K562 (cell line): ENCODE measurements at regions not wholly inside any gene's neighbourhood (a gene's known extent, or its start where the extent isn't known, plus 50 kb on each side); places are given as distances from the start of the nearest gene placed in this dataset.

ENCODE experiments used
- ATAC-seq: fragments of 200-7000 bp; cut with Tn5 transposase; 3 replicates; pipeline ENCODE4 v1.9.1; 2020; ENCODE audit warnings: moderate library complexity
- BruUV-seq: library from RNA; stranded (reverse); fragments of 400-500 nt; replicated peaks from 2 replicates; lab custom pipeline; 2021; lab: Mats Ljungman, UMichigan
- CTCF ChIA-PET: fragments of 300-600 bp; formaldehyde crosslinking; extraction: SDS; loops from one replicate; lab custom pipeline; 2021; ENCODE audit warnings: low intra/inter-chr PET ratio; lab: Yijun Ruan, JAX
- POLR2A ChIA-PET: fragments of 300-600, 350-650 bp; sonication (Branson Sonifier 250); formaldehyde crosslinking; extraction: SDS; loops from one replicate; lab custom pipeline; 2021; ENCODE audit warnings: antibody characterized with exemption, inconsistent platforms; lab: Yijun Ruan, JAX
- DNase-seq, 4 experiments: peaks; one replicate each; pipeline versions ENCODE4 v3.0.0 to v3.0.0-alpha.2; 2011 to 2018; ENCODE audit warnings: low spot score in 3 of 4, mixed read lengths in 3 of 4; ENCODE audit errors: extremely low read depth in 1 of 4
- FAIRE-seq: peaks from 2 replicates; lab custom pipeline; 2011; peaks lifted over from hg19 to GRCh38; lab: Jason Lieb, UNC
- H2AFZ ChIP-seq: 2 replicates; pipeline ENCODE4 v1.6.0; 2011; ENCODE audit warnings: low read depth, low read length, control low read depth, inconsistent platforms
- H3K27ac ChIP-seq: fragments of 200-600 bp; 3 replicates; pipeline ENCODE4 v1.8.0; 2011; ENCODE audit warnings: low read depth, mild to moderate bottlenecking, control low read depth, inconsistent platforms, low read length, moderate library complexity, mixed read lengths; ENCODE audit errors: extremely low read depth
- H3K27me3 ChIP-seq, 2 experiments: fragments of 300-600 bp in 1 of 2; 2 replicates in 1 of 2; 3 replicates in 1 of 2; pipeline versions ENCODE4 v1.6.0 to v1.8.0; 2011; ENCODE audit warnings: inconsistent platforms in 2 of 2, low read length in 2 of 2, mild to moderate bottlenecking in 1 of 2, mixed read lengths in 1 of 2, moderate library complexity in 1 of 2; ENCODE audit not compliant: control insufficient read depth in 2 of 2, insufficient read depth in 2 of 2
- H3K36me3 ChIP-seq: fragments of 300-600 bp; 3 replicates; pipeline ENCODE4 v1.8.0; 2011; ENCODE audit warnings: mild to moderate bottlenecking, low read length, inconsistent platforms; ENCODE audit not compliant: control insufficient read depth, insufficient read depth
- H3K4me1 ChIP-seq, 2 experiments: fragments of 200-600 bp in 1 of 2; replicated peaks in 1 of 2; 2 replicates in 1 of 2; 3 replicates in 1 of 2; pipeline versions ENCODE4 v1.5.1 to v1.8.0; 2011; ENCODE audit warnings: inconsistent platforms in 2 of 2, low read length in 2 of 2, mild to moderate bottlenecking in 1 of 2, mixed read lengths in 1 of 2, moderate library complexity in 1 of 2; ENCODE audit not compliant: control insufficient read depth in 2 of 2, insufficient read depth in 2 of 2
- H3K4me2 ChIP-seq: 2 replicates; pipeline ENCODE4 v1.6.1; 2011; ENCODE audit warnings: low read length, control low read depth, inconsistent platforms, mixed read lengths; ENCODE audit not compliant: insufficient read depth
- H3K4me3 ChIP-seq: fragments of 200-600 bp; sonication (generic), shearing (Covaris generic); 2 replicates; pipeline ENCODE4 v1.5.1; 2016; ENCODE audit warnings: control low read depth, inconsistent platforms
- H3K79me2 ChIP-seq: fragments of 200-600 bp; 3 replicates; pipeline ENCODE4 v1.8.0; 2011; ENCODE audit warnings: low read length, inconsistent platforms; ENCODE audit not compliant: control insufficient read depth, insufficient read depth
- H3K9ac ChIP-seq, 2 experiments: 2 replicates each; pipeline versions ENCODE4 v1.6.0 to v1.6.1; 2011; ENCODE audit warnings: low read depth in 2 of 2, low read length in 2 of 2, control low read depth in 1 of 2, inconsistent platforms in 1 of 2, mild to moderate bottlenecking in 1 of 2, mixed read lengths in 1 of 2; ENCODE audit not compliant: insufficient read depth in 1 of 2
- H3K9me1 ChIP-seq: one replicate; pipeline ENCODE4 v1.6.0; 2011; ENCODE audit warnings: inconsistent platforms, mild to moderate bottlenecking, low read length, moderate library complexity; ENCODE audit not compliant: control insufficient read depth, insufficient read depth
- H3K9me3 ChIP-seq: replicated peaks from 2 replicates; pipeline ENCODE4 v1.5.1; 2011; ENCODE audit warnings: low read depth, low read length, inconsistent platforms; ENCODE audit not compliant: control insufficient read depth, insufficient read depth
- H4K20me1 ChIP-seq: replicated peaks from 2 replicates; pipeline ENCODE4 v1.6.1; 2011; ENCODE audit warnings: low read length, inconsistent platforms, mixed read lengths; ENCODE audit not compliant: control insufficient read depth, insufficient read depth
- HNRNPK ChIP-seq: fragments of 200-400 bp; formaldehyde crosslinking; IDR thresholded peaks from one replicate; pipeline ENCODE4 v1.6.1; 2018; ENCODE audit warnings: mild to moderate bottlenecking, low read depth, low read length; ENCODE audit not compliant: poor library complexity, severe bottlenecking
- NCOA6 ChIP-seq: fragments of 450-650 bp; IDR thresholded peaks from 2 replicates; pipeline ENCODE4 v1.6.1; 2017; ENCODE audit warnings: mild to moderate bottlenecking
- NR3C1 ChIP-seq: sonication (generic); formaldehyde crosslinking; IDR thresholded peaks from 2 replicates; pipeline ENCODE4 v1.8.1; 2022; ENCODE audit warnings: missing genetic modification reagents
- TAF7 ChIP-seq: fragments of 450-650 bp; IDR thresholded peaks from 2 replicates; pipeline ENCODE4 v1.6.1; 2016; ENCODE audit warnings: missing genetic modification characterization, missing compliant biosample characterization
- WGBS: fragments of 100-300 bp; shearing (Covaris generic); methylation state at CpG from one replicate; pipeline ENCODE4 v1.1.6; 2016; ENCODE audit warnings: low coverage, mixed read lengths; ENCODE audit not compliant: insufficient coverage; ENCODE audit errors: missing lambda C conversion rate; 5-methylcytosine and 5-hydroxymethylcytosine counted together
- in situ Hi-C: fragments of 300-500 bp; cut with MboI; formaldehyde crosslinking; loops from 4 replicates; pipeline ENCODE4 v1.15.0; 2018; ENCODE audit warnings: inconsistent platforms, mixed read lengths
- intact Hi-C: fragments of 100-400 bp; cut with micrococcal nuclease; formaldehyde crosslinking; loops from 2 replicates; pipeline ENCODE4 v1.14.2; 2022
- TF ChIP-seq, protein P1 (sequence below): fragments of 250-450 bp; sonication (Bioruptor Pico); IDR thresholded peaks from 2 replicates; pipeline ENCODE4 v1.4.0; 2020; ENCODE audit warnings: mild to moderate bottlenecking, moderate library complexity, borderline replicate concordance
- TF ChIP-seq, protein P2 (sequence below): fragments of 250-450 bp; sonication (Bioruptor Pico); IDR thresholded peaks from 2 replicates; pipeline ENCODE4 v1.9.0; 2021; ENCODE audit warnings: mild to moderate bottlenecking
- TF ChIP-seq, protein P3 (sequence below), 2 experiments: fragments of 450-650 bp in 1 of 2; sonication (generic) in 1 of 2; formaldehyde crosslinking in 1 of 2; IDR thresholded peaks; 2 replicates each; pipeline versions ENCODE4 v1.7.1 to v1.9.0; 2016 to 2022; ENCODE audit warnings: inconsistent platforms in 1 of 2, mild to moderate bottlenecking in 1 of 2, missing genetic modification reagents in 1 of 2

DNA sequence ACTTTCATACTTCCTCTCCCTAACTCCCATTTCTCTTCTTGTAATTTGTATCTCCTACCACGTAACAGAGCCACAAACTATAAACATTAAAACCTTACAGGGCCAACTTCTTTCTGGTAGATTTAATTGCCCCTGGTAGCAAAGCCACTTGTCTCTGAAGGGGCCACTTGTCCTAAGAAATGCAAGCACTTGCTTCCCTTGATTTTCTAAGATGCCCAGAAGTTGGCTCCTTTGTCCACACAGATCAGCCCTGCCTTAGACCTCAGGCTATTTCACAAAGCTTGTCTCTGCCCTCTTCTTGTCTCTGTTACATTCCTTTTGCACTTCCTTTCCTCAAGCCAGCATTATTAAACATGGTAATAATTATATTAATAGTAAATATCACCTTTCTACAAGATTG lies 80.6 kb upstream of the CXXC4 start:
- ATAC-seq (no peak), FAIRE-seq (no peak), DNase-seq (no peak)
- intact Hi-C loops (no loop called here), in situ Hi-C loops (no loop called here)
- Histone ChIP-seq H3K27me3 (no peaks in the 10 kb centered on the region), H3K27ac (no peak overlapping the region), H3K4me3 (no peak overlapping the region), H3K9ac (no peak overlapping the region), H4K20me1 (no peaks in the 10 kb centered on the region), H3K36me3 (no peaks in the 10 kb centered on the region), H3K79me2 (no peaks in the 10 kb centered on the region), H3K9me1 (no peaks in the 10 kb centered on the region), H3K4me1 (no peaks in the 10 kb centered on the region), H3K9me3 (no peaks in the 10 kb centered on the region), H3K4me2 (no peak overlapping the region), H2AFZ (no peak overlapping the region)
- 0% methylated on average over 1 of the region's 1 CpG for WGBS
- ChIA-PET POLR2A (no interaction called here), CTCF (no interaction called here)
- no TSS peak for BruUV-seq
- TF ChIP-seq NR3C1 (no peak), HNRNPK (no peak), NCOA6 (no peak), TAF7 (tag) (no peak)
- TF ChIP-seq, protein P1, sequence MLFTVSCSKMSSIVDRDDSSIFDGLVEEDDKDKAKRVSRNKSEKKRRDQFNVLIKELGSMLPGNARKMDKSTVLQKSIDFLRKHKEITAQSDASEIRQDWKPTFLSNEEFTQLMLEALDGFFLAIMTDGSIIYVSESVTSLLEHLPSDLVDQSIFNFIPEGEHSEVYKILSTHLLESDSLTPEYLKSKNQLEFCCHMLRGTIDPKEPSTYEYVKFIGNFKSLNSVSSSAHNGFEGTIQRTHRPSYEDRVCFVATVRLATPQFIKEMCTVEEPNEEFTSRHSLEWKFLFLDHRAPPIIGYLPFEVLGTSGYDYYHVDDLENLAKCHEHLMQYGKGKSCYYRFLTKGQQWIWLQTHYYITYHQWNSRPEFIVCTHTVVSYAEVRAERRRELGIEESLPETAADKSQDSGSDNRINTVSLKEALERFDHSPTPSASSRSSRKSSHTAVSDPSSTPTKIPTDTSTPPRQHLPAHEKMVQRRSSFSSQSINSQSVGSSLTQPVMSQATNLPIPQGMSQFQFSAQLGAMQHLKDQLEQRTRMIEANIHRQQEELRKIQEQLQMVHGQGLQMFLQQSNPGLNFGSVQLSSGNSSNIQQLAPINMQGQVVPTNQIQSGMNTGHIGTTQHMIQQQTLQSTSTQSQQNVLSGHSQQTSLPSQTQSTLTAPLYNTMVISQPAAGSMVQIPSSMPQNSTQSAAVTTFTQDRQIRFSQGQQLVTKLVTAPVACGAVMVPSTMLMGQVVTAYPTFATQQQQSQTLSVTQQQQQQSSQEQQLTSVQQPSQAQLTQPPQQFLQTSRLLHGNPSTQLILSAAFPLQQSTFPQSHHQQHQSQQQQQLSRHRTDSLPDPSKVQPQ = no peak
- TF ChIP-seq, protein P2, sequence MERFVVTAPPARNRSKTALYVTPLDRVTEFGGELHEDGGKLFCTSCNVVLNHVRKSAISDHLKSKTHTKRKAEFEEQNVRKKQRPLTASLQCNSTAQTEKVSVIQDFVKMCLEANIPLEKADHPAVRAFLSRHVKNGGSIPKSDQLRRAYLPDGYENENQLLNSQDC (CRISPR knock-in tag) = no peak
- TF ChIP-seq, protein P3, sequence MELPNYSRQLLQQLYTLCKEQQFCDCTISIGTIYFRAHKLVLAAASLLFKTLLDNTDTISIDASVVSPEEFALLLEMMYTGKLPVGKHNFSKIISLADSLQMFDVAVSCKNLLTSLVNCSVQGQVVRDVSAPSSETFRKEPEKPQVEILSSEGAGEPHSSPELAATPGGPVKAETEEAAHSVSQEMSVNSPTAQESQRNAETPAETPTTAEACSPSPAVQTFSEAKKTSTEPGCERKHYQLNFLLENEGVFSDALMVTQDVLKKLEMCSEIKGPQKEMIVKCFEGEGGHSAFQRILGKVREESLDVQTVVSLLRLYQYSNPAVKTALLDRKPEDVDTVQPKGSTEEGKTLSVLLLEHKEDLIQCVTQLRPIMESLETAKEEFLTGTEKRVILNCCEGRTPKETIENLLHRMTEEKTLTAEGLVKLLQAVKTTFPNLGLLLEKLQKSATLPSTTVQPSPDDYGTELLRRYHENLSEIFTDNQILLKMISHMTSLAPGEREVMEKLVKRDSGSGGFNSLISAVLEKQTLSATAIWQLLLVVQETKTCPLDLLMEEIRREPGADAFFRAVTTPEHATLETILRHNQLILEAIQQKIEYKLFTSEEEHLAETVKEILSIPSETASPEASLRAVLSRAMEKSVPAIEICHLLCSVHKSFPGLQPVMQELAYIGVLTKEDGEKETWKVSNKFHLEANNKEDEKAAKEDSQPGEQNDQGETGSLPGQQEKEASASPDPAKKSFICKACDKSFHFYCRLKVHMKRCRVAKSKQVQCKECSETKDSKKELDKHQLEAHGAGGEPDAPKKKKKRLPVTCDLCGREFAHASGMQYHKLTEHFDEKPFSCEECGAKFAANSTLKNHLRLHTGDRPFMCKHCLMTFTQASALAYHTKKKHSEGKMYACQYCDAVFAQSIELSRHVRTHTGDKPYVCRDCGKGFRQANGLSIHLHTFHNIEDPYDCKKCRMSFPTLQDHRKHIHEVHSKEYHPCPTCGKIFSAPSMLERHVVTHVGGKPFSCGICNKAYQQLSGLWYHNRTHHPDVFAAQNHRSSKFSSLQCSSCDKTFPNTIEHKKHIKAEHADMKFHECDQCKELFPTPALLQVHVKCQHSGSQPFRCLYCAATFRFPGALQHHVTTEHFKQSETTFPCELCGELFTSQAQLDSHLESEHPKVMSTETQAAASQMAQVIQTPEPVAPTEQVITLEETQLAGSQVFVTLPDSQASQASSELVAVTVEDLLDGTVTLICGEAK (IDR thresholded peaks at IDR 0.05) = no peak
- TF ChIP-seq, protein P3 (CRISPR knock-in tag; IDR thresholded peaks at IDR 0.05) = no peak
